ENCODE measurements at regions not wholly inside any gene's neighbourhood (a gene's known extent, or its start where the extent isn't known, plus 50 kb on each side); places are given as distances from the start of the nearest gene placed in this dataset.

DNA sequence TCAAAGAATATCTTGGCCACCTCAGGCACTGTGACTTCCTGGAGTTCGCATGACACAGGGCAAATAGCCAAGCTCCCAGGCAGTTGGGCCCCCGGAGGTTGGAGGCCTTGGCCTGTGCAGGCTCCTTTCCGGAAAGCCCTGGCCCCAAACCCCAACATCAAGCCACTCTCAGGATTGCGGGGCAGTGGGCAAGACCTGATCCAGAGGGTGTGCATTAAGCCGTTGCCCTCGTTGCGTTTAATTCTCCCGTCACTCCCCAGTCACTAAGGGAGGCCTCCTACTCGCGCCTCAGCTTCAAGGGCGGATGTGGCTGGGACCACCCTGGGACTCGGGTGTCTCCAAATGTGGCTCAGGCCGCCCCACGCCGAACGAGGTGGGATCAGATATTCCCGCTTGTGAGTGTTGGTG, 60.1 kb downstream of the TMEM174 start:
- DNase-seq (ENCODE audit: low spot score in 2 of 2) = no peak
- WGBS, 2 donors = 50 to 70% methylated on average over 17 of the region's 17 CpGs
- intact Hi-C loops (cut with DNase I; ENCODE audit: low total_unique reads) = no loop called here

DNA sequence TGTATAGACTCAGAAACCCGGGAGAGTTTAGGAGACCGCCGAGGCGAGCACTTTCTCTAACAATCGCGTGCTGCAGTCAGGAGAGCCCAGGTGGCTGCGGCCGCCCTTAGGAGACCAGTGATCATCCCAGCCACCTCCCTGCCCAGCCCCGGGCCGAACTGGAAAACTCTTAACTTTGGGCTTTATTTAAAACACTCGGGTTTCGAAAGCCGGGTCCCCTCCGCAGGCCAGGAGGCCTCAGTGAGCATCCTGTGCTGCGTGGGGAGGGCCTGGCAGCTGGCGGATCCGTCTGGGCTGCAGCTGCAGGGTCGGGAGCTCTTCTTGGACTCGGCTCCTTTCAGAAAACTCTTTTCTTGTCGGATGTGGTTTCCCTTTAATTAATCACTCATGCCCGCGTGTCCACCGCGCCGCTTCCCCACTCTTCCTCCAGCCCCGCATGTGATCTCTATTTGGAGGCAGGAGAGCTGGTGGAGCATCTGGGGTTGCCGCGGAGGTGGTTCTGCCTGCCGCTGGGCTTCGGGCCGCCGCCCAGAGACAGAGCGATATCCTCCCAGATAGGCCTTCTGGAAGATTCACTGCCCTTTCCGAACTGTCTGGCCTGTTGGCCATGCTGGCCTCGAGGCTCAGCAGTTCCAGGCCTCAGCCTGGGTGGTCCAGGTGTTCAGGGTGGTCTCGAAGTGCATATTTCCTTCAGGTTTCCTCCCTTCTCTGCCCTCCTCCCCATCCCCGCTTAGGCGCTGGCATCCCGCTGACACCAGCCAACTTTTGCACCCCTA, 59.5 kb downstream of the TMEM174 start:
- intact Hi-C loops (cut with DNase I; ENCODE audit: low total_unique reads) = no loop called here

More for the DNA sequence above, 60.1 kb downstream of the TMEM174 start:
- TF ChIP-seq, protein P1, sequence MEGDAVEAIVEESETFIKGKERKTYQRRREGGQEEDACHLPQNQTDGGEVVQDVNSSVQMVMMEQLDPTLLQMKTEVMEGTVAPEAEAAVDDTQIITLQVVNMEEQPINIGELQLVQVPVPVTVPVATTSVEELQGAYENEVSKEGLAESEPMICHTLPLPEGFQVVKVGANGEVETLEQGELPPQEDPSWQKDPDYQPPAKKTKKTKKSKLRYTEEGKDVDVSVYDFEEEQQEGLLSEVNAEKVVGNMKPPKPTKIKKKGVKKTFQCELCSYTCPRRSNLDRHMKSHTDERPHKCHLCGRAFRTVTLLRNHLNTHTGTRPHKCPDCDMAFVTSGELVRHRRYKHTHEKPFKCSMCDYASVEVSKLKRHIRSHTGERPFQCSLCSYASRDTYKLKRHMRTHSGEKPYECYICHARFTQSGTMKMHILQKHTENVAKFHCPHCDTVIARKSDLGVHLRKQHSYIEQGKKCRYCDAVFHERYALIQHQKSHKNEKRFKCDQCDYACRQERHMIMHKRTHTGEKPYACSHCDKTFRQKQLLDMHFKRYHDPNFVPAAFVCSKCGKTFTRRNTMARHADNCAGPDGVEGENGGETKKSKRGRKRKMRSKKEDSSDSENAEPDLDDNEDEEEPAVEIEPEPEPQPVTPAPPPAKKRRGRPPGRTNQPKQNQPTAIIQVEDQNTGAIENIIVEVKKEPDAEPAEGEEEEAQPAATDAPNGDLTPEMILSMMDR (IDR thresholded peaks at IDR 0.05) = no peak
- no peak for TF ChIP-seq POLR2A (IDR thresholded peaks at IDR 0.05)
- H3K4me3 ChIP-seq (ENCODE audit: low read depth, poor library complexity, severe bottlenecking) = no peak overlapping the region

DNA sequence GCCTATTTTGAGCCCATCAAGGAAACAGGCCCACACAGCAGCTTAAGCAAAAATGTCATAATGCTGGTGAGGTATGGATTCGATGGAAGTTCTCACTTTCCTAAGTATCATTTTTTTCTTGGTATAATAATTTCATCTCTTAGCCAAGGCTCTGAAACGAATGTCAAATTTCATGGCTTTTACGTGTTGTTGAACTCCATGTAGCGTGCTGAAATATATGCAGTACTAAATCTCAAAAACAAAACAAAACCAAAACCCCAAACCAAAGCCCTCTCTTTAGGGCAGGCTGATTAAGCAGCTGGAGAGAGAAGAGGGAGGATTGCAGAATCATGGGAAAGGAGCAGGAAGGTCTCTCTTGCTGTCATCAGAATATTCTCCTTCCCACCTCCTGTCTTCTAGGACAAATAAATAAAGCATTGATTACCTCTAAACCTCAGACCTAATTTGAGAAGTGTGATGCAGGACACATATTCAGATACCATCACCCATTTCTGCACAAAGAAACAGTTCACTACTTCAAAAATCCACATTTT, 58.3 kb downstream of the TMEM174 start:
- no peak for TF ChIP-seq POLR2A (IDR thresholded peaks at IDR 0.05)
- TF ChIP-seq, protein P1 (IDR thresholded peaks at IDR 0.05) = no peak
- WGBS, 2 donors = 72 to 81% methylated on average over 4 of the region's 4 CpGs
- DNase-seq (ENCODE audit: low spot score in 2 of 2) = no peak
- no peak overlapping the region for H3K4me3 ChIP-seq (ENCODE audit: low read depth, poor library complexity, severe bottlenecking)
- intact Hi-C loops (cut with DNase I; ENCODE audit: low total_unique reads) = no loop called here

More for the DNA sequence above, 59.5 kb downstream of the TMEM174 start:
- no peak for DNase-seq (ENCODE audit: low spot score in 2 of 2)
- WGBS, 2 donors = 53 to 57% methylated on average over 39 of the region's 39 CpGs
- TF ChIP-seq POLR2A (IDR thresholded peaks at IDR 0.05) = no peak
- TF ChIP-seq, protein P1 (IDR thresholded peaks at IDR 0.05) = no peak
- no peak overlapping the region for H3K4me3 ChIP-seq (ENCODE audit: low read depth, poor library complexity, severe bottlenecking)

DNA sequence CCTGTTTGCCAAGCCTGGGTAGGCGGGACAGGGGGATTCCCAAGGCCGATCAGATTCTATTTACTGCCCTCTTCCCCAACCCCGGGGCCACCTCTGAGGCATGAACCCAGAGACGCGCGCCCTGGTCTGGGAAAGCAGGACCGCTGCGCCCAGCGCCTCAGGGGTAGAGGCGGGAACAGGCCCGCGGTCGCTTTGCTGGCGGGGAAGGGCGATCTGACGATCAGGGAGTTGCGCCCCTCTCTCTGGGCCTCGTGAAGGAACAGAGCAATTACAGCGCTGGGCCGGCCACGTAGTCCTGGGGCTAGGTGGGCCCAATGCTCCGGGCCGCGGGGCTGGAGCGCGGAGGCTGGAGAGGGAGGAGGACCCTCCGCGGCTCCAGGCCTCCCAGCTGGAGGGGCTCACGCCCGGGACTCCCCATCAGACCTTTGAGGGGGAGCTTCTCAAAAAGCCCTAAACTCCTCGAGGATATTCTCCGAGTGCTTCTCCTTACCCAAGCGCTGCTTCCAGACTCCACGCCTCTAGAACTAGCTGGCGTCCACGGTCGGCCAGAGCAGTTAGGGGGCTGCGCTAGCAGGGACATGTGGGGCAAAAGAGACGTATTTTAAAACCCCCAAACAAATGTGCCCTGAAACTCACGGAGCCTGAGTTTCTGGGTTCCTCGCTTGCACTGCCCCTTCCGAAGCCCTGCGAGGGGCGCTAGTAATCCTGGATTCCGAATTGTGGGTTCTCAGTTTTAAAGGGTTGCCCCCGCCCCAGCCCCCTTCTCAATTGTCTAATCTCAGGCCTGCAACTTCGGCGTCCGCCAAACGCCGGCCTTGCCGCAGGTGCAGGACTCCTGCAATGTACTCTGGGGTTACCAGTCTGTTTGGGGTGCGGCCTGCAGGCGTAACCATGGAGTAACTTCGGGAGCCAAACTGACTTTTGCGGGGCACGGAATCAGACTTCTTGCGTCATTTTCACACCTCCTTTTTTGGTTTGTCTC, 57.6 kb downstream of the TMEM174 start:
- H3K4me3 ChIP-seq (ENCODE audit: low read depth, poor library complexity, severe bottlenecking) = no peak overlapping the region
- intact Hi-C loops (cut with DNase I; ENCODE audit: low total_unique reads) = no loop called here
- DNase-seq (ENCODE audit: low spot score in 2 of 2) = no peak
- TF ChIP-seq, protein P1 (IDR thresholded peaks at IDR 0.05) = no peak
- no peak for TF ChIP-seq POLR2A (IDR thresholded peaks at IDR 0.05)
- 58 to 65% methylated on average over 42 to 53 of the region's 58 CpGs for whole genome bisulfite sequencing, 2 donors

DNA sequence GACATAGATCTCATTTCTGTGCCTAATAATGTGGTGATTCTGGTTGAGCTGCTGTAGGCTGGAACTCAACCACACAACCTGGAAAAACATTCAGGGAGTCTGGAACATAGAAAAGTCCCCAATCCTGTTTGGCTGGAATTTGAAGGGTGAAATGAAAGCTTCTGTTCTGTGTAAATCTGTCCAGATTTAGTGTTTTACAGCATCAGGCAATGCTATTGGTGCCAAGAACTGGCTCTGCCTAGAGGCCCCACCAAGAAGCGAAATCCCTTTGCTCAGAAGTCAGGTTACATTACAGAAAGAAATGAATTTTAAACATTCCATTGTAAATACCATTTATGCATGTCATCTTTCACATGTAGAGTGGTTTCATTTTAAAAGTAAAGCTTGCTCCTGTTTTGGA, 56.3 kb downstream of the TMEM174 start:
- 76 to 85% methylated on average over 1 of the region's 1 CpG for WGBS, 2 donors
- intact Hi-C loops (cut with DNase I; ENCODE audit: low total_unique reads) = no loop called here
- H3K4me3 ChIP-seq (ENCODE audit: low read depth, poor library complexity, severe bottlenecking) = no peak overlapping the region

More for the DNA sequence above, 56.3 kb downstream of the TMEM174 start:
- DNase-seq (ENCODE audit: low spot score in 2 of 2) = no peak
- TF ChIP-seq, protein P1 (IDR thresholded peaks at IDR 0.05) = no peak
- no peak for TF ChIP-seq POLR2A (IDR thresholded peaks at IDR 0.05)
